ENCODE measurements at regions not wholly inside any gene's neighbourhood (a gene's known extent, or its start where the extent isn't known, plus 50 kb on each side); places are given as distances from the start of the nearest gene placed in this dataset.

DNA sequence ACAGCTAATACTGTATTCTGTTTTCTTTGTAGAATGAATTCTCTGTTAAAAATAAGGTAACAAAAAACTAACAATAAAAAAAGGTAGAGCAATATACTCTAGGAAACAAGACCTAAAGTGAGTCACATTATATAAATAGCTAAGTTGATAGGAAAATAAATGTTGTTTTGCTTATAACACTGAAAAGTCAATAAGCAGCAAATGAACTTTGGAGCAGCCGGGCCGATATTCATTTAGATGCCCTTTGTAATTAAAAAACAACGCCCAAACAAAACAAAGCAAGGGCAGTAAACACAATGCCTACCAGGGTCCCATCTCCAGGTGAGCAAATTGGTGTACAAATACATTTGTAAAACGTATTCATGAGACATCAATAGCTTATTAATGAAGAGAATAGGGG, 227.6 kb upstream of the FOXN3 start:
- in situ Hi-C loops (cut with HindIII; ENCODE audit: low pct_unique_long_range_greater_than_20kb, low sequenced_read_pairs), result no loop called here
- DNase-seq (ENCODE audit: low read depth), result no peak

GRCh38 chr14:89641495-89642175, 224.6 kb upstream of the FOXN3 start:
- DNase-seq (ENCODE audit: low read depth), result no peak
- in situ Hi-C loops (cut with HindIII; ENCODE audit: low pct_unique_long_range_greater_than_20kb, low sequenced_read_pairs), result no loop called here

- in situ Hi-C loops (cut with HindIII; ENCODE audit: low pct_unique_long_range_greater_than_20kb, low sequenced_read_pairs), result no loop called here
- no peak for DNase-seq (ENCODE audit: low read depth)
These were observed 223.1 kb upstream of the FOXN3 start for GRCh38 chr14:89640141-89640540.

- DNase-seq (ENCODE audit: low read depth), result no peak
- in situ Hi-C loops (cut with HindIII; ENCODE audit: low pct_unique_long_range_greater_than_20kb, low sequenced_read_pairs), result no loop called here
These were observed 222.7 kb upstream of the FOXN3 start for GRCh38 chr14:89639687-89640086.

DNA sequence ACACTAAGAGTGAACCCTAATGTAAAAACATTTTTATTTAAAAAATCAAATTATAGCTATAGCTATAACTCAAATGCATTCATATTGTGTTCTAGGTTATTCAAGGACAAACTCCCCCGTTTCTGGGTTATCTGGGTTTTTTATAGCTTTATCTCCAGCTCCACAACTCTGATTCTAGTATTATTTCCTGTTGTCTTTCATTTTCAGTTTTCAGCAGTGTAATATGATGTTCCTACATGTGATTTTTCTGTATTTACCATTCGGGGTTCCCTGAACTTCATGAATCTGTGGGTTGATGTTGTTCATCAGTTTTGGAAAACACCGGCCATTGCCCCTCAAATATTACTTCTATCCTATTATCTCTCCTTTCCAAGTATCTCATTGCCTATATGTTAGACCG, 221.9 kb upstream of the FOXN3 start:
- in situ Hi-C loops (cut with HindIII; ENCODE audit: low pct_unique_long_range_greater_than_20kb, low sequenced_read_pairs), result no loop called here
- no peak for DNase-seq (ENCODE audit: low read depth)

DNA sequence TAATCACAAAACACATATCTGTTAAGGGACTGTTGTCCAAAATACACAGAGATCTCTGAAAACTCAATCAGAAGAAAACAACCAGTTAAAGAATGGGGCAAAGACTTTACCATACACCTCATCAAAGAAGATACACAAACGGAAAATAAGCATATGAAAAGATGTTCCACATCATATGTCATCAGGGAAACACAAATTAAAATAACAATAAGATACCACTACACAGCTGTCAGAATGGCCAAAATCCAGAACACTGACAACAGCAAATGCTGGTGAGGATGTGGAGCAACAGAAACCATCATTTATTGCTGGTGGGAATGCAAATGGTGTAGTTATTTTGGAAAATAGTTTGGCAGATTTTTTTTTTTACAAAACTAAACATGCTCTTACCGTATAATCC, 220.5 kb upstream of the FOXN3 start:
- DNase-seq (ENCODE audit: low read depth), result no peak
- in situ Hi-C loops (cut with HindIII; ENCODE audit: low pct_unique_long_range_greater_than_20kb, low sequenced_read_pairs), result no loop called here

DNA sequence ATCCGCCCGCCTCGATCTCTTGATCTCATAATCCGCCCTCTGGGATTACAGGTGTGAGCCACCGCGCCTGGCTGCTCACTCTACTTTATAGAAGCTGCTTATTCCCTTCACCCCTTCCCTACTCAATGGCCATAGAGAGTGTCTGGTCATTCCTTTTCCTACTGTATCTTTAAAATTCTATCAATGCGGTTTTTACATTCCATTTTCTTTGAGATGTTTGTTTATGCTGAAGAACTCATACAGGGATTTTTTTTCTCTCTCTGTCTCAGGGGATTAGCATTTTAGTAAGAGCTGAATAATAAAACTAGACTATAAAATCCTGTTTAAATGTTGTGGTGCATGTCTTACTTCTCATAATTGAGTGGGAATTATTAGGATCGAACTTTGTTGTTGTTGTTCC, 218.6 kb upstream of the FOXN3 start:
- no peak for DNase-seq (ENCODE audit: low read depth)
- in situ Hi-C loops (cut with HindIII; ENCODE audit: low pct_unique_long_range_greater_than_20kb, low sequenced_read_pairs), result no loop called here

DNA sequence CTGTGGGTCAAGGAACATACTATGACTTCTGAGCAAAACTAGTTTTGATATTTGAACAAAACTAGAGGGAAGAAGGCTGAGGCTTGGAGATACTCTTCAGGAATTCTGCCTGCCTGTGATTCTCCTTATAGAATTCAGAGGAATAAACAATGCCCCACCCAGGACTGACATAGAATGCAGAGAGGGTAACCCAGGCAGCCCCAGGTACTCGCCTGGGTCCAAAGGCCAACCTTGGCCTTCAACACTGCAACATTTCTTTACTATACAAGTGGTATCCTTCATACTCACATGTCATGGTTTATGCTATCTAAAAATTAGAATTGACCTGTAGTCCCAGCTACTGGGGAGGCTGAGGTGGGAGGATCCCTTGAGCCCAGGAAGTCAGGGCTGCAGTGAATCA, 217.0 kb upstream of the FOXN3 start:
- in situ Hi-C loops (cut with HindIII; ENCODE audit: low pct_unique_long_range_greater_than_20kb, low sequenced_read_pairs), result no loop called here
- DNase-seq (ENCODE audit: low read depth), result no peak

DNA sequence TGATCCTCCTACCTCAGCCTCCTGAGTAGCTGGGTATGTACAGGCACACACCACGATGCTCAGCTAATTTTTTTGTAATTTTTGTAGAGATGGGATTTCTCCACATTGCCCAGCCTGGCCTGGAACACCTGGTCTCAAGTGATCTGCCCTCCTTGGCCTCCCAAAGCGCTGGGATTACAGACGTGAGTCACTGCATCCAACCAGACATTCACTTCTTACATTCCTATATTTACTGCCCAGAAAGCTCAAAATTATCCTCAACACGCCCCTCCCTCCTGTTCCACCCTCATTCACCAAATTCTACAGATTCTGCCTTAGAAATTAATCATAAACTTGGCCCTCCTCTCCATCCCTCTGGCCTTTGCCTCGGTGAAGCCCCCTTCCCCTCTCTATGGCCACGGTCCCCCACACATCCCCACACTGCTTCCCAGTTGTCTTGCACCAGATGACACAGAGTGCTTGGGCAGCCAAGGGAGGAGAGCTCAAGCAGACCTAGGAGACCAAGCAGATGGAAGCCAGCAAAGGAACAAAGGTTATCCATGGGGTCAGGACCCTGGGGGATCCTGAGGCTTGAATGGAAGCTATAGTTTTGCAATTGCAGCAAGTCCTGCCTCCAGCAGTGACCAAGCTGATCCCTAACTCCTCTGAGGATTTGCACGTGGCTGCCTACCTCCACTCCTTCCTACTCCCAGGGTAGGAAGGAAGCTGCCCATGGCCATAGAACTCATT, 213.2 kb upstream of the FOXN3 start:
- in situ Hi-C loops (cut with HindIII; ENCODE audit: low pct_unique_long_range_greater_than_20kb, low sequenced_read_pairs), result no loop called here
- no peak for DNase-seq (ENCODE audit: low read depth)

DNA sequence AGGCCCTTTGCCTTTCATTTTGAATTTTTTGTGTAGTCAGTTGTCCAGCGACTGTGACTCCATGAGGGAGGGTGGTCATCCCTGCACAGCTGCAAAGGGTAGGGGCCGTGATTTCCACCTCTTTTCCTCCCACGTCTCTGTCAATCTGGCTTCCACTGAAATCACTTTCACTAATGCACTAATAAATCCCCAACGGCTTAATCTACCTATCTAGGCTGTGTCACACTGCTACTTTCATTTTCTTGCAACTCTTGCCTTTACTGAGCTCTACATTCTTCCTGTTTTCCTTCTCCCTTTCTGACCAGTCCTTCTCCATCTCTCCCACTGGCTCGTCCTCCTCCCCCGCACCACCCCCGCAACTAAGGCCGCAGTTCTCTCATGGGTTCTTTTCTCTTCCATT, 212.3 kb upstream of the FOXN3 start:
- no peak for DNase-seq (ENCODE audit: low read depth)
- in situ Hi-C loops (cut with HindIII; ENCODE audit: low pct_unique_long_range_greater_than_20kb, low sequenced_read_pairs), result no loop called here

- in situ Hi-C loops (cut with HindIII; ENCODE audit: low pct_unique_long_range_greater_than_20kb, low sequenced_read_pairs), result no loop called here
These were observed 211.5 kb upstream of the FOXN3 start for GRCh38 chr14:89628521-89628920.

GRCh38 chr14:89626233-89626806, 209.3 kb upstream of the FOXN3 start:
- in situ Hi-C loops (cut with HindIII; ENCODE audit: low pct_unique_long_range_greater_than_20kb, low sequenced_read_pairs), result no loop called here
- no peak for DNase-seq (ENCODE audit: low read depth)

More at GRCh38 chr14:89628521-89628920, 211.5 kb upstream of the FOXN3 start:
- DNase-seq (ENCODE audit: low read depth), result no peak

- no peak for DNase-seq (ENCODE audit: low read depth)
- in situ Hi-C loops (cut with HindIII; ENCODE audit: low pct_unique_long_range_greater_than_20kb, low sequenced_read_pairs), result no loop called here
These were observed 208.7 kb upstream of the FOXN3 start for GRCh38 chr14:89625731-89626232.

- in situ Hi-C loops (cut with HindIII; ENCODE audit: low pct_unique_long_range_greater_than_20kb, low sequenced_read_pairs), result no loop called here
- DNase-seq (ENCODE audit: low read depth), result no peak
These were observed 208.2 kb upstream of the FOXN3 start for GRCh38 chr14:89625244-89625713.

GRCh38 chr14:89624500-89625156, 207.6 kb upstream of the FOXN3 start:
- in situ Hi-C loops (cut with HindIII; ENCODE audit: low pct_unique_long_range_greater_than_20kb, low sequenced_read_pairs), result no loop called here
- DNase-seq (ENCODE audit: low read depth), result no peak

- DNase-seq (ENCODE audit: low read depth), result no peak
- in situ Hi-C loops (cut with HindIII; ENCODE audit: low pct_unique_long_range_greater_than_20kb, low sequenced_read_pairs), result no loop called here
These were observed 205.0 kb upstream of the FOXN3 start for GRCh38 chr14:89621791-89622638.

DNA sequence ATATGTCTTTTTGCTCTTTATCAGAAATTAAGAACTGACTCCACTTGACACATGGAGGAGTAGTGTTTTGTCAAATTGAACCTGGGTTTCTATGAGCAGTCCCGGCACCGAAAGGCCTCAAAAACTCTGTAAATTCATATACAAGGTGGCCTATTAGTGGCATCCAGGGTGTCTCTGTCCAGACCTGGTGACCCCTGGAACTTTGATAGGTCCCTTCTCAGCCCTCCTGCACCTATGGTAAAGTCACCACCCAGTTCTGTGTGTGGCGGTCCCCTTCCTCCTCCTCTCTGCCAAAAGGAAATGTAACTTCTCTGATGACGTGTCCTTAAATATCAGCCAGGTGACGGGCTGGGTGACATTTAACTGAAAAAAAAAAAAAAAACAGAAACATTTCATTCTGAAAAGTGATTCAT, 204.0 kb upstream of the FOXN3 start:
- DNase-seq (ENCODE audit: low read depth), result no peak
- in situ Hi-C loops (cut with HindIII; ENCODE audit: low pct_unique_long_range_greater_than_20kb, low sequenced_read_pairs), result no loop called here

GRCh38 chr14:89620436-89620835, 203.4 kb upstream of the FOXN3 start:
- DNase-seq (ENCODE audit: low read depth), result no peak
- in situ Hi-C loops (cut with HindIII; ENCODE audit: low pct_unique_long_range_greater_than_20kb, low sequenced_read_pairs), result no loop called here
